Esophagus muscularis mucosa (tissue), 4 donors: ENCODE measurements at regions not wholly inside any gene's neighbourhood (a gene's known extent, or its start where the extent isn't known, plus 50 kb on each side); places are given as distances from the start of the nearest gene placed in this dataset.

Experiments used
- CTCF ChIP-seq, 3 experiments: fragments of 200-600 bp in 2 of 3; fragments of 450-650 bp in 1 of 3; sonication (generic) in 2 of 3; IDR thresholded peaks; one replicate each; pipeline ENCODE4 v1.5.1; 2017 to 2019; ENCODE audit warnings: antibody characterized with exemption in 3 of 3, mild to moderate bottlenecking in 2 of 3, moderate library complexity in 1 of 3
- EP300 ChIP-seq: sonication (generic); formaldehyde crosslinking; IDR thresholded peaks from one replicate; pipeline ENCODE4 v1.6.1; 2017; ENCODE audit warnings: antibody characterized with exemption
- POLR2A ChIP-seq: fragments of 450-650 bp; IDR thresholded peaks from one replicate; pipeline ENCODE4 v1.6.1; 2017; ENCODE audit warnings: antibody characterized with exemption, moderate library complexity, mild to moderate bottlenecking, low read depth
- POLR2AphosphoS5 ChIP-seq, 2 donors: sonication (generic); formaldehyde crosslinking; IDR thresholded peaks; one replicate each; pipeline ENCODE4 v1.6.1; 2017; ENCODE audit warnings: antibody characterized with exemption in 2 of 2

GRCh38 chr6:74343804-74344203 lies 647.8 kb downstream of the CD109 start:
- TF ChIP-seq CTCF (IDR thresholded peaks at IDR 0.05) (peak; percentile 29 to 36 (median 32)), POLR2AphosphoS5 (IDR thresholded peaks at IDR 0.05) (no peak), EP300 (no peak), POLR2A (no peak)
